B cell (primary cell): ENCODE measurements at regions not wholly inside any gene's neighbourhood (a gene's known extent, or its start where the extent isn't known, plus 50 kb on each side); places are given as distances from the start of the nearest gene placed in this dataset.

Experiments
- ATAC-seq: fragments of 200-7000 bp; cut with Tn5 transposase; one replicate; pipeline ENCODE4 v1.10.0; 2021; ENCODE audit warnings: low read depth, mild to moderate bottlenecking, moderate number of reproducible peaks, moderate library complexity
- CTCF ChIA-PET: fragments of 350-600 bp; sonication (Branson Sonifier 250); formaldehyde crosslinking; loops from one replicate; lab custom pipeline; 2021; ENCODE audit warnings: antibody characterized with exemption, inconsistent platforms; lab: Charles Lee
- POLR2A ChIA-PET: fragments of 350-600 bp; sonication (Branson Sonifier 250); formaldehyde crosslinking; loops from one replicate; lab custom pipeline; 2021; ENCODE audit warnings: antibody characterized with exemption; lab: Charles Lee
- DNase-seq: peaks from one replicate; pipeline ENCODE4 v3.0.0; 2013
- H2AFZ ChIP-seq: 2 replicates; pipeline ENCODE4 v1.6.1; 2012; ENCODE audit warnings: mild to moderate bottlenecking, low read depth, low read length; ENCODE audit not compliant: insufficient read depth, poor library complexity, severe bottlenecking
- H3K27ac ChIP-seq, 2 donors: 1 replicate in 1 of 2; 2 replicates in 1 of 2; pipeline ENCODE4 v1.5.1; 2012 to 2013; ENCODE audit warnings: low read length in 2 of 2, mild to moderate bottlenecking in 2 of 2, moderate library complexity in 1 of 2
- H3K27me3 ChIP-seq, 4 experiments: fragments of 200-600 bp in 1 of 4; sonication (generic) in 1 of 4; replicated peaks in 1 of 4; 1 replicate in 2 of 4; 2 replicates in 2 of 4; pipeline versions ENCODE4 v1.6.1 to v1.7.0; 2013 to 2016; ENCODE audit warnings: low read length in 3 of 4, mild to moderate bottlenecking in 2 of 4, mixed read lengths in 1 of 4, moderate library complexity in 1 of 4; ENCODE audit not compliant: insufficient read depth in 4 of 4, control insufficient read depth in 3 of 4; ENCODE audit errors: control extremely low read depth in 1 of 4
- H3K36me3 ChIP-seq, 2 experiments: replicated peaks in 1 of 2; 1 replicate in 1 of 2; 2 replicates in 1 of 2; pipeline versions ENCODE4 v1.6.1 to v1.7.1; 2013; ENCODE audit warnings: low read length in 1 of 2; ENCODE audit not compliant: insufficient read depth in 2 of 2, control insufficient read depth in 1 of 2; ENCODE audit errors: control extremely low read depth in 1 of 2, extremely low read depth in 1 of 2
- H3K4me1 ChIP-seq, 2 donors: fragments of 200-600 bp in 1 of 2; sonication (generic) in 1 of 2; 1 replicate in 1 of 2; 2 replicates in 1 of 2; pipeline versions ENCODE4 v1.5.1 to v1.6.1; 2013 to 2017; ENCODE audit warnings: low read length in 2 of 2; ENCODE audit not compliant: control insufficient read depth in 2 of 2, insufficient read depth in 2 of 2
- H3K4me2 ChIP-seq: replicated peaks from 2 replicates; pipeline ENCODE3; 2012; ENCODE audit warnings: mild to moderate bottlenecking, low read depth, low read length; ENCODE audit not compliant: poor library complexity, severe bottlenecking
- H3K4me3 ChIP-seq, 5 experiments: fragments of 200-600 bp in 1 of 5; sonication (generic) in 1 of 5; 1 replicate in 3 of 5; 2 replicates in 2 of 5; pipeline versions ENCODE4 v1.5.1 to v1.7.0; 2011 to 2016; ENCODE audit warnings: low read length in 4 of 5, mild to moderate bottlenecking in 4 of 5, low read depth in 2 of 5, control low read depth in 1 of 5, moderate library complexity in 1 of 5; ENCODE audit not compliant: insufficient read depth in 1 of 5; ENCODE audit errors: control extremely low read depth in 1 of 5, extremely low read depth in 1 of 5
- H3K79me2 ChIP-seq: fragments of 200-600 bp; sonication (generic); one replicate; pipeline ENCODE4 v1.6.0; 2016; ENCODE audit warnings: low read length; ENCODE audit not compliant: control insufficient read depth, insufficient read depth
- H3K9ac ChIP-seq: fragments of 200-600 bp; sonication (generic); 2 replicates; pipeline ENCODE4 v1.6.1; 2017; ENCODE audit warnings: mild to moderate bottlenecking, low read length, moderate library complexity
- H3K9me3 ChIP-seq, 3 donors: one replicate each; pipeline versions ENCODE4 v1.6.1 to v1.7.1; 2013; ENCODE audit warnings: low read length in 2 of 3; ENCODE audit not compliant: control insufficient read depth in 2 of 3, insufficient read depth in 1 of 3; ENCODE audit errors: control extremely low read depth in 1 of 3
- H4K20me1 ChIP-seq: 2 replicates; pipeline ENCODE4 v1.6.0; 2012; ENCODE audit warnings: mild to moderate bottlenecking, low read length; ENCODE audit not compliant: insufficient read depth, control insufficient read depth, poor library complexity, severe bottlenecking
- H3K27ac Mint-ChIP-seq: one replicate; pipeline ENCODE4 v1.8.0; 2021; ENCODE audit warnings: mixed read lengths
- H3K27me3 Mint-ChIP-seq: one replicate; pipeline ENCODE4 v1.8.0; 2021; ENCODE audit warnings: mixed read lengths
- H3K4me1 Mint-ChIP-seq: one replicate; pipeline ENCODE4 v1.8.0; 2021; ENCODE audit warnings: mixed read lengths
- H3K4me3 Mint-ChIP-seq: one replicate; pipeline ENCODE4 v1.8.0; 2021; ENCODE audit warnings: mixed read lengths
- H3K9me3 Mint-ChIP-seq: one replicate; pipeline ENCODE4 v1.8.0; 2022; ENCODE audit warnings: mixed read lengths; ENCODE audit not compliant: insufficient read depth
- CTCF ChIP-seq: fragments of 200-600 bp; IDR thresholded peaks from one replicate; pipeline ENCODE4 v1.8.0; 2022; ENCODE audit warnings: antibody characterized with exemption, mild to moderate bottlenecking
- EZH2 ChIP-seq: IDR thresholded peaks from 2 replicates; pipeline ENCODE4 v1.6.1; 2012; ENCODE audit warnings: borderline replicate concordance, low read depth, mild to moderate bottlenecking, moderate library complexity, low read length; ENCODE audit not compliant: insufficient read depth, poor library complexity, severe bottlenecking
- WGBS: methylation state at CpG from one replicate; pipeline ENCODE4 v1.1.5; 2013; ENCODE audit warnings: missing lambda C conversion rate; ENCODE audit not compliant: insufficient coverage; 5-methylcytosine and 5-hydroxymethylcytosine counted together
- intact Hi-C: fragments of 100-400 bp; cut with micrococcal nuclease; formaldehyde crosslinking; loops from one replicate; pipeline ENCODE4 v1.10.0; 2022

GRCh38 chr9:129414377-129414992 is 206.4 kb downstream of the C9orf50 start:
- peaks cover 2% of the 10 kb centered on the region for H3K79me2 ChIP-seq
- H3K27ac ChIP-seq: peak overlapping the region; percentile 99
- CTCF ChIA-PET: interaction anchor here (0.6 to 2.6 kb wide), 4 partner anchors 30 to 275 kb away, joined by 3 to 9 read pairs (median 3); no protein-coding TSS in a partner anchor
- DNase-seq: peak; percentile 76
- TF ChIP-seq EZH2 (no peak), CTCF (no peak)
- H3K9me3 Mint-ChIP-seq: peaks cover 8% of the 10 kb centered on the region
- H2AFZ ChIP-seq: peak overlapping the region; percentile 73
- peak overlapping the region; percentile 90 for H3K4me3 Mint-ChIP-seq
- H3K27ac Mint-ChIP-seq: peak overlapping the region; percentile 97
- H3K9me3 ChIP-seq: peaks cover 0 to 9% (median 0%) of the 10 kb centered on the region in 3 donors
- ATAC-seq: peak; percentile 11
- no peaks in the 10 kb centered on the region for H3K27me3 ChIP-seq
- peak overlapping the region in 4 of 5 experiments; percentile 75 to 78 (median 76) for H3K4me3 ChIP-seq
- peak overlapping the region; percentile 100 for H3K4me2 ChIP-seq
- no peaks in the 10 kb centered on the region for H3K27me3 Mint-ChIP-seq
- POLR2A ChIA-PET: interaction anchor here (0.5 to 2.9 kb wide), 3 partner anchors 22 to 68 kb away, joined by 4 to 18 read pairs (median 6); no protein-coding TSS in a partner anchor
- intact Hi-C loops: no loop called here
- peaks cover 25% of the 10 kb centered on the region for H3K4me1 Mint-ChIP-seq
- peaks cover 18 to 25% of the 10 kb centered on the region in 2 donors for H3K4me1 ChIP-seq
- H3K9ac ChIP-seq: peak overlapping the region; percentile 97
- H4K20me1 ChIP-seq: no peaks in the 10 kb centered on the region
- no peaks in the 10 kb centered on the region for H3K36me3 ChIP-seq
- 66% methylated on average over 18 of the region's 31 CpGs for WGBS
